OCI-LY3 (cell line): ENCODE measurements at regions not wholly inside any gene's neighbourhood (a gene's known extent, or its start where the extent isn't known, plus 50 kb on each side); places are given as distances from the start of the nearest gene placed in this dataset.

Experiments used
- H2AFZ ChIP-seq: fragments of 200-600, 300-600 bp; shearing (Covaris generic); 2 replicates; pipeline ENCODE4 v1.6.0; 2014; ENCODE audit warnings: antibody characterized with exemption, low read depth, low read length
- H3K27ac ChIP-seq: fragments of 200-600, 300-600 bp; sonication (generic); 2 replicates; pipeline ENCODE4 v1.5.1; 2014; ENCODE audit warnings: mild to moderate bottlenecking, low read length, moderate library complexity, mixed read lengths
- H3K27me3 ChIP-seq: fragments of 200-600, 300-600 bp; sonication (generic); 2 replicates; pipeline ENCODE4 v1.6.1; 2014; ENCODE audit warnings: low read depth, low read length, mixed read lengths
- H3K36me3 ChIP-seq: fragments of 200-600, 300-600 bp; sonication (generic); replicated peaks from 2 replicates; pipeline ENCODE3; 2014; ENCODE audit warnings: low read depth, low read length, mixed read lengths
- H3K4me1 ChIP-seq: fragments of 300-600, 200-600 bp; sonication (generic); 2 replicates; pipeline ENCODE4 v1.6.1; 2014; ENCODE audit warnings: low read length, mixed read lengths
- H3K4me2 ChIP-seq: fragments of 200-600, 300-600 bp; sonication (generic); 2 replicates; pipeline ENCODE4 v1.6.1; 2014; ENCODE audit warnings: low read length, mixed read lengths
- H3K4me3 ChIP-seq: fragments of 300-600, 200-600 bp; sonication (generic); 2 replicates; pipeline ENCODE4 v1.5.1; 2014; ENCODE audit warnings: antibody characterized with exemption, mild to moderate bottlenecking, low read length, moderate library complexity
- H3K79me2 ChIP-seq: fragments of 300-600, 200-600 bp; shearing (Covaris generic); 2 replicates; pipeline ENCODE4 v1.6.1; 2014; ENCODE audit warnings: mild to moderate bottlenecking, low read length, mixed read lengths
- H3K9ac ChIP-seq: fragments of 300-600, 200-600 bp; shearing (Covaris generic); 2 replicates; pipeline ENCODE4 v1.6.0; 2014; ENCODE audit warnings: mild to moderate bottlenecking, low read length, moderate library complexity
- H3K9me3 ChIP-seq: fragments of 200-600, 300-600 bp; shearing (Covaris generic); 2 replicates; pipeline ENCODE4 v1.6.1; 2014; ENCODE audit warnings: low read length, mixed read lengths; ENCODE audit not compliant: insufficient read depth
- H4K20me1 ChIP-seq: fragments of 200-600, 300-600 bp; sonication (generic); 2 replicates; pipeline ENCODE4 v1.6.1; 2016; ENCODE audit warnings: low read length, mixed read lengths; ENCODE audit not compliant: insufficient read depth
- EZH2phosphoT487 ChIP-seq: fragments of 200-600 bp; shearing (Covaris generic); IDR thresholded peaks from 2 replicates; pipeline ENCODE4 v1.6.1; 2018; ENCODE audit warnings: antibody characterized with exemption, mixed run types, low read depth
- TF ChIP-seq, protein P1 (sequence below): fragments of 200-600, 300-600 bp; sonication (generic); IDR thresholded peaks from 2 replicates; pipeline ENCODE4 v1.5.1; 2014; ENCODE audit warnings: antibody characterized with exemption, low read length, low read depth

DNA sequence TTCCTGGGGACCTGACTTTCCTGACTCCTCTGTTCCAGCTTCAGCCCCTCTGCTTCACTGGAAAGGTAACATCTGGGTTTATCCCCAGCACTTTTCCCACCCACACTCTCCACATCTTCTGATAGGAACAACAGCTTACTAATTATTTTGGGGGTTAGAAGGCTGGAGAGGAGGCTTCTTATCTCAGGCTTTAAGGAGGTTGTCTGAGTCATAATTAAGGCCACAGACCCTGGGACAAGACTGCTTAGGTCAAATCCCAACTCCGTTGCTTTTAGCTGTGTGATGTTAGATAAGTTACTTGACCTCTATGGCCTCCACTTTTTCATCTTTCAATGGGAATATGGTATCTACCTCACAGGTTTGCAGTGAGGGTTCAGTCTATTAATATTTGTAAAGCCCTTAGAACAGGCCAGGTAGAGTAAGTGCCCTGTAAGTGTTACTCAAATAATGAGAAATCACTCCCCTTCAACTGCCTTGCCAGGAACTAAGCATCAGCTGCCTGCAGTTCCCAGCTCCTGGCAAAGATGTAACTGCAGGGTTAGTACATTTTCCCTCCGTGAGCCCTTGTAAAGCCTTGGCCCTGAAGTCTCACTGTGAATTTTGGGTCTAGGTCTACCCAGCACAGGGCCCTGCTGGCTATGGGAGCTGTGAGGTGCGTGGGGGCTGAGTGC, 123.6 kb downstream of the MTX2 start:
- no peak overlapping the region for H3K4me3 ChIP-seq
- TF ChIP-seq EZH2phosphoT487, result no peak
- TF ChIP-seq, protein P1, sequence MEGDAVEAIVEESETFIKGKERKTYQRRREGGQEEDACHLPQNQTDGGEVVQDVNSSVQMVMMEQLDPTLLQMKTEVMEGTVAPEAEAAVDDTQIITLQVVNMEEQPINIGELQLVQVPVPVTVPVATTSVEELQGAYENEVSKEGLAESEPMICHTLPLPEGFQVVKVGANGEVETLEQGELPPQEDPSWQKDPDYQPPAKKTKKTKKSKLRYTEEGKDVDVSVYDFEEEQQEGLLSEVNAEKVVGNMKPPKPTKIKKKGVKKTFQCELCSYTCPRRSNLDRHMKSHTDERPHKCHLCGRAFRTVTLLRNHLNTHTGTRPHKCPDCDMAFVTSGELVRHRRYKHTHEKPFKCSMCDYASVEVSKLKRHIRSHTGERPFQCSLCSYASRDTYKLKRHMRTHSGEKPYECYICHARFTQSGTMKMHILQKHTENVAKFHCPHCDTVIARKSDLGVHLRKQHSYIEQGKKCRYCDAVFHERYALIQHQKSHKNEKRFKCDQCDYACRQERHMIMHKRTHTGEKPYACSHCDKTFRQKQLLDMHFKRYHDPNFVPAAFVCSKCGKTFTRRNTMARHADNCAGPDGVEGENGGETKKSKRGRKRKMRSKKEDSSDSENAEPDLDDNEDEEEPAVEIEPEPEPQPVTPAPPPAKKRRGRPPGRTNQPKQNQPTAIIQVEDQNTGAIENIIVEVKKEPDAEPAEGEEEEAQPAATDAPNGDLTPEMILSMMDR, result no peak

GRCh38 chr2:176395273-176395854, 126.1 kb downstream of the MTX2 start:
- Histone ChIP-seq H3K79me2 (no peaks in the 10 kb centered on the region), H2AFZ (no peak overlapping the region), H4K20me1 (no peaks in the 10 kb centered on the region), H3K9ac (no peak overlapping the region), H3K4me3 (no peak overlapping the region), H3K27ac (no peak overlapping the region), H3K4me2 (no peak overlapping the region), H3K36me3 (no peaks in the 10 kb centered on the region), H3K27me3 (no peaks in the 10 kb centered on the region), H3K4me1 (no peaks in the 10 kb centered on the region), H3K9me3 (no peaks in the 10 kb centered on the region)
- TF ChIP-seq EZH2phosphoT487, result no peak
- TF ChIP-seq, protein P1, result no peak

More for the DNA sequence above, 123.6 kb downstream of the MTX2 start:
- Histone ChIP-seq H3K36me3 (no peaks in the 10 kb centered on the region), H3K9me3 (no peaks in the 10 kb centered on the region), H3K4me2 (no peak overlapping the region), H3K4me1 (no peaks in the 10 kb centered on the region), H3K27ac (no peak overlapping the region), H2AFZ (no peak overlapping the region), H3K27me3 (no peaks in the 10 kb centered on the region), H4K20me1 (no peaks in the 10 kb centered on the region), H3K79me2 (no peaks in the 10 kb centered on the region), H3K9ac (no peak overlapping the region)

DNA sequence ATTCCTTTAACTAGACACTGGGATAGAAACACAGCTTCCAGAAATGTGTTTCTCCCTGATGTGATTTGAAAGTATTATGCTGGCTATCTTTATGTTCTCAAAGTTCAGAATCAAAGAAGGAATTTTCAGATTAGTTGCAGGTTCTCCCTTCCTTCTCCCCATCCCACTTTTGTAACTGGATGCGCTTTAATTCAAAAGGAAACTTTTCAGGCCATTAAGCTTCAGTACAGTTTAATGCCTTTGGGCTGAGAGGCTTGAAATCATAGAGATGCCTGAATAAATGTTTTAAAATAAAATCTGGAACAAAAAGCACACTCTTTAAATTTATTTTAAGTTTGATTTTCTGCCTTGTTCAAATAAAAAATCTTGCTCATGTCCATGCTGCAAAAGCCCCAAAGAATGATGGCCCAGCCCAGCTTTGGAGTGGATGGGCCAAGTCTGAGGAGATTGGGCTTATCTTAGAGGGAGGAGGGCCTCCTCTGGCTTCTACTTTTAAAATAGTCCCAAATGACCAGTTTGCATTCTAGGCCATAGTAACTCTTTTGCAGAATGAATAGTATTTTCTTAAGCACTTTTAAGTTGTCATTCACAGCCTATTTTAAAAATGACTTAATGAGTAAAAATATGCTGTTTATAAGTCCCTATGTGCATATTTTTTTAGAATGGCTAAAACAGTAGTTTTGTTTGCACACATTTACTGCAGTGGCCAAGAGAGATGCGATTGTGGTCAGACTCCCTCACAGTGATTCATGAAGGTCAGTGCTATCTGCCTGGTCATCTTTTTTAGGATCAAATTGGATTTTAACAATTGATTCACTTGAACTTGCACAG, 129.2 kb downstream of the MTX2 start:
- no peak overlapping the region for H3K27ac ChIP-seq
- no peaks in the 10 kb centered on the region for H4K20me1 ChIP-seq
- H3K4me1 ChIP-seq, result no peaks in the 10 kb centered on the region
- no peaks in the 10 kb centered on the region for H3K36me3 ChIP-seq
- no peaks in the 10 kb centered on the region for H3K79me2 ChIP-seq
- TF ChIP-seq EZH2phosphoT487, result no peak
- TF ChIP-seq, protein P1, result no peak
- no peaks in the 10 kb centered on the region for H3K27me3 ChIP-seq
- H3K9me3 ChIP-seq, result no peaks in the 10 kb centered on the region
- H3K9ac ChIP-seq, result no peak overlapping the region
- no peak overlapping the region for H2AFZ ChIP-seq
- H3K4me2 ChIP-seq, result no peak overlapping the region
- no peak overlapping the region for H3K4me3 ChIP-seq

- Histone ChIP-seq H2AFZ (no peak overlapping the region), H3K79me2 (no peaks in the 10 kb centered on the region), H3K27ac (no peak overlapping the region), H3K4me1 (no peaks in the 10 kb centered on the region), H3K4me3 (no peak overlapping the region), H3K36me3 (no peaks in the 10 kb centered on the region), H3K4me2 (no peak overlapping the region), H3K27me3 (no peaks in the 10 kb centered on the region), H3K9ac (no peak overlapping the region), H3K9me3 (no peaks in the 10 kb centered on the region), H4K20me1 (no peaks in the 10 kb centered on the region)
- no peak for TF ChIP-seq EZH2phosphoT487
- TF ChIP-seq, protein P1, result no peak
Measured at GRCh38 chr2:176399074-176399598, 129.9 kb downstream of the MTX2 start.
